NCI-H2081 treated with DMSO at 0.1 percent for 48 hours (cell line): ENCODE measurements at regions not wholly inside any gene's neighbourhood (a gene's known extent, or its start where the extent isn't known, plus 50 kb on each side); places are given as distances from the start of the nearest gene placed in this dataset.

Experiments used
- DNase-seq: peaks from one replicate; lab custom pipeline; 2025; lab: John Stamatoyannopoulos, UW

GRCh38 chr5:120007598-120007997, 378.2 kb downstream of the FAM170A start:
- no peak for DNase-seq

- no peak for DNase-seq
Observed at GRCh38 chr5:120012431-120012830, 383.1 kb downstream of the FAM170A start.

GRCh38 chr5:120014535-120014934, 385.2 kb downstream of the FAM170A start:
- DNase-seq = no peak

- no peak for DNase-seq
Observed at GRCh38 chr5:120016717-120017382, 387.5 kb downstream of the FAM170A start.

- no peak for DNase-seq
Observed at GRCh38 chr5:120017513-120017912, 388.2 kb downstream of the FAM170A start.

- no peak for DNase-seq
Observed at GRCh38 chr5:120035181-120035580, 405.8 kb downstream of the FAM170A start.

GRCh38 chr5:120035815-120036577, 406.6 kb downstream of the FAM170A start:
- DNase-seq = no peak

GRCh38 chr5:120037451-120037850, 408.1 kb downstream of the FAM170A start:
- DNase-seq = no peak

- DNase-seq = no peak
Observed at GRCh38 chr5:120039111-120039510, 409.8 kb downstream of the FAM170A start.

GRCh38 chr5:120043431-120043830, 414.1 kb downstream of the FAM170A start:
- DNase-seq = no peak

- DNase-seq = no peak
Observed at GRCh38 chr5:120052916-120053828, 410.9 kb upstream of the PRR16 start.

- DNase-seq = no peak
Observed at GRCh38 chr5:120053841-120054240, 410.3 kb upstream of the PRR16 start.

- DNase-seq = no peak
Observed at GRCh38 chr5:120055858-120056257, 408.2 kb upstream of the PRR16 start.

GRCh38 chr5:120062515-120062917, 401.6 kb upstream of the PRR16 start:
- DNase-seq = no peak

GRCh38 chr5:120072068-120072761, 391.9 kb upstream of the PRR16 start:
- no peak for DNase-seq

- DNase-seq = no peak
Observed at GRCh38 chr5:120073722-120074121, 390.4 kb upstream of the PRR16 start.

GRCh38 chr5:120080781-120081180, 383.3 kb upstream of the PRR16 start:
- no peak for DNase-seq

- no peak for DNase-seq
Observed at GRCh38 chr5:120082316-120083068, 381.6 kb upstream of the PRR16 start.

GRCh38 chr5:120083851-120084542, 380.1 kb upstream of the PRR16 start:
- DNase-seq = no peak

- no peak for DNase-seq
Observed at GRCh38 chr5:120084543-120084870, 379.6 kb upstream of the PRR16 start.

GRCh38 chr5:120086081-120086480, 378.0 kb upstream of the PRR16 start:
- no peak for DNase-seq
